ENCODE measurements at regions not wholly inside any gene's neighbourhood (a gene's known extent, or its start where the extent isn't known, plus 50 kb on each side); places are given as distances from the start of the nearest gene placed in this dataset.

- H3K4me3 ChIP-seq (ENCODE audit: low read length, poor library complexity, severe bottlenecking), result no peak overlapping the region
- no peaks in the 10 kb centered on the region for H3K79me2 ChIP-seq (ENCODE audit: insufficient read depth, low read length)
- no peaks in the 10 kb centered on the region for H3K4me1 ChIP-seq (ENCODE audit: insufficient read depth, low read length, poor library complexity, severe bottlenecking)
- H2AFZ ChIP-seq (ENCODE audit: low read length), result no peak overlapping the region
- no peaks in the 10 kb centered on the region for H3K9me2 ChIP-seq (replicated peaks; ENCODE audit: low read depth, low read length)
- no peaks in the 10 kb centered on the region for H3K36me3 ChIP-seq (ENCODE audit: insufficient read depth, low read length)
- no peaks in the 10 kb centered on the region for H3F3A ChIP-seq (ENCODE audit: low read depth)
- peak overlapping the region; percentile 8 for H3K4me2 ChIP-seq (ENCODE audit: low read depth, low read length, poor library complexity, severe bottlenecking)
- no peaks in the 10 kb centered on the region for H3K9me3 ChIP-seq (ENCODE audit: insufficient read depth, low read depth, low read length)
- H4K20me1 ChIP-seq (ENCODE audit: insufficient read depth, low read length, poor library complexity, severe bottlenecking), result no peaks in the 10 kb centered on the region
- H3K27me3 ChIP-seq (ENCODE audit: insufficient read depth, low read length, poor library complexity, severe bottlenecking), result no peaks in the 10 kb centered on the region
- TF ChIP-seq EZH2phosphoT487 (IDR thresholded peaks at IDR 0.05; ENCODE audit: borderline replicate concordance), result no peak
- H3K9ac ChIP-seq (ENCODE audit: low read depth, low read length, poor library complexity, severe bottlenecking), result no peak overlapping the region
Observed at GRCh38 chr1:177385760-177386698, 215.3 kb downstream of the BRINP2 start.

GRCh38 chr1:177384461-177384860 is 213.7 kb downstream of the BRINP2 start:
- no peaks in the 10 kb centered on the region for H3K9me3 ChIP-seq (ENCODE audit: insufficient read depth, low read depth, low read length)
- H3K36me3 ChIP-seq (ENCODE audit: insufficient read depth, low read length), result no peaks in the 10 kb centered on the region
- H4K20me1 ChIP-seq (ENCODE audit: insufficient read depth, low read length, poor library complexity, severe bottlenecking), result no peaks in the 10 kb centered on the region
- no peak overlapping the region for H3K9ac ChIP-seq (ENCODE audit: low read depth, low read length, poor library complexity, severe bottlenecking)
- no peaks in the 10 kb centered on the region for H3K27me3 ChIP-seq (ENCODE audit: insufficient read depth, low read length, poor library complexity, severe bottlenecking)
- H3K4me3 ChIP-seq (ENCODE audit: low read length, poor library complexity, severe bottlenecking), result no peak overlapping the region
- no peak overlapping the region for H2AFZ ChIP-seq (ENCODE audit: low read length)
- no peaks in the 10 kb centered on the region for H3K4me1 ChIP-seq (ENCODE audit: insufficient read depth, low read length, poor library complexity, severe bottlenecking)
- TF ChIP-seq CTCF (conservative IDR thresholded peaks at IDR 0.05; ENCODE audit: low read length) (no peak), EZH2phosphoT487 (IDR thresholded peaks at IDR 0.05; ENCODE audit: borderline replicate concordance) (no peak)
- no peaks in the 10 kb centered on the region for H3K9me2 ChIP-seq (replicated peaks; ENCODE audit: low read depth, low read length)
- no peaks in the 10 kb centered on the region for H3F3A ChIP-seq (ENCODE audit: low read depth)
- no peak overlapping the region for H3K4me2 ChIP-seq (ENCODE audit: low read depth, low read length, poor library complexity, severe bottlenecking)
- no peaks in the 10 kb centered on the region for H3K79me2 ChIP-seq (ENCODE audit: insufficient read depth, low read length)

DNA sequence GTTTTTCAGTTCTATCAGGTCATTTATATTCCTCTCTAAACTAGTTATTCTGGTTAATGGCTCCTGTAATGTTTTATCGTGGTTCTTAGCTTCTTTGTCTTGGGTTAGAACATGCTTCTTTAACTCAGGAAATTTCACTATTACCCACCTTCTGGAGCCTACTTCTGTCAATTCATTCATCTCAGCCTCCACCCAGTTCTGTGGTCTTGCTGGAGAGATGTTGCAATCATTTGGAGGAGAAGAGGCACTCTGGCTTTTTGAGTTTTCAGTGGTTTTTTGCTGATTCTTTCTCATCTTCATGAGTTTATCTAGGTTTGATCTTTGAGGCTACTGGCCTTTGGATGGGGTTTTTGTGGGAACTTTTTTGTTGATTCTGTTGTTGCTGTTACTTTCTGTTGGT is 213.0 kb downstream of the BRINP2 start:
- no peak overlapping the region for H3K4me3 ChIP-seq (ENCODE audit: low read length, poor library complexity, severe bottlenecking)
- TF ChIP-seq EZH2phosphoT487 (IDR thresholded peaks at IDR 0.05; ENCODE audit: borderline replicate concordance) (no peak), CTCF (conservative IDR thresholded peaks at IDR 0.05; ENCODE audit: low read length) (no peak)
- H4K20me1 ChIP-seq (ENCODE audit: insufficient read depth, low read length, poor library complexity, severe bottlenecking), result no peaks in the 10 kb centered on the region

More for the DNA sequence above, 213.0 kb downstream of the BRINP2 start:
- Histone ChIP-seq H3K36me3 (ENCODE audit: insufficient read depth, low read length) (no peaks in the 10 kb centered on the region), H3K79me2 (ENCODE audit: insufficient read depth, low read length) (no peaks in the 10 kb centered on the region), H3K9ac (ENCODE audit: low read depth, low read length, poor library complexity, severe bottlenecking) (no peak overlapping the region), H3F3A (ENCODE audit: low read depth) (no peaks in the 10 kb centered on the region), H2AFZ (ENCODE audit: low read length) (no peak overlapping the region), H3K9me2 (replicated peaks; ENCODE audit: low read depth, low read length) (no peaks in the 10 kb centered on the region), H3K9me3 (ENCODE audit: insufficient read depth, low read depth, low read length) (no peaks in the 10 kb centered on the region), H3K4me2 (ENCODE audit: low read depth, low read length, poor library complexity, severe bottlenecking) (no peak overlapping the region), H3K27me3 (ENCODE audit: insufficient read depth, low read length, poor library complexity, severe bottlenecking) (no peaks in the 10 kb centered on the region), H3K4me1 (ENCODE audit: insufficient read depth, low read length, poor library complexity, severe bottlenecking) (no peaks in the 10 kb centered on the region)
